GM21576 (cell line): ENCODE measurements at regions not wholly inside any gene's neighbourhood (a gene's known extent, or its start where the extent isn't known, plus 50 kb on each side); places are given as distances from the start of the nearest gene placed in this dataset.
"Not testable (repeated sequence)": the region's sequence is repeated elsewhere in the genome, so short reads cannot be mapped to it uniquely, and the experiment has no call there.

Experiments used
- ATAC-seq: cut with Tn5 transposase; IDR thresholded peaks from one replicate; pipeline ENCODE4 v1.9.1; 2021; ENCODE audit warnings: mild to moderate bottlenecking, moderate library complexity; ENCODE audit not compliant: unreplicated experiment

DNA sequence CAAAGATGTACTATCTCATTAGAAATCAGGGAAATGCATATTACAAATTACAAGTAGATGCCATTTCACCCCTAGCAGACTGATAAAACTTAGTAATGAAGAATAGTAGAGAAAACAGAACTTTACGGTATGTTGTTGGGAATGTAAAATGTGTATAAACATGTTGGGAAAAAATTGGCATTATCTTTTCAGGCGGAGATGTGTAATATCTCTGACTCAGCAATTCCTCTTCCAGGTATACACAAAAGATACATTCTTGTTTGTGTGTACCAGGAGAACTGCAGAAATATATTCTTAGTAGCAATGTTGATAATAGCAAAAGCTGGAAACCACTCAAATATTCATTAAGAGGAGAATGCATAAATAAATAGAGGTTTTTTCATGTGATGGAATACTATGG lies 204.5 kb downstream of the LPIN1 start:
- ATAC-seq: no peak

DNA sequence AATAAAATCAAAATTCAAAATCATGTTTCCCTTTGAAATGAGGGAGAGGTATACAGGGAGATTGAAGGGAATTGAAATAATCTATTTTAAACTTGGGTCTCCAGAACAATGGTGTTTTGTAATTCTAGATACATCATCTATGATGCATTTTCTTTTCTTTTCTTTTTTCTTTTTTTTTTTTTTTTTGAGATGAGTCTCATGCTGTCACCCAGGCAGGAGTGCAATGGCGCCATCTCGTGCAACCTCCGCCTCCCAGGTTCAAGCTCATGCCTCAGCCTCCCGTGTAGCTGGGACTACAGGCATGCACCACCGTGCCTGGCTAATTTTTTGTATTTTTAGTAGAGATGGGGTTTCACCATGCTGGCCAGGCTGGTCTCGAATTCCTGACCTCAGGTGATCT lies 205.1 kb downstream of the LPIN1 start:
- ATAC-seq: not testable (repeated sequence)

DNA sequence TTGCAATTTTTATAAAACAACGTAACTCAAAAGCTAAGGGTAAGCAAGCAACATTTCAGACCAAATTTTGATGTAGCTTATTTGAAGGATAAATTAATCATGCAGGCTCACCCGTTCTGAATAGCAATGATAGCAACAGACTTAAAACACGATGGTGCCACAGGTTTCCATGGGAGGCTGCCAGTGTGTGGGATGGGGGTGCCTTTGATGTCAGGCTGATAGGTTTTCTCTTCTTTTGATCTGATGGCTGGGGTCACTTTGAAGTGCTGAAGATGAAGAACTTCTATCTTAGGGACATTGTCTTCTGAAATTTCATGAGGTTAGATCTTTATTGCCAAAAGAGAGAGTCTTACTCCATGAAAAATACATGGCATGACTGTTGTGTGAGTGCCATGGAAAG lies 206.8 kb downstream of the LPIN1 start:
- no peak for ATAC-seq

DNA sequence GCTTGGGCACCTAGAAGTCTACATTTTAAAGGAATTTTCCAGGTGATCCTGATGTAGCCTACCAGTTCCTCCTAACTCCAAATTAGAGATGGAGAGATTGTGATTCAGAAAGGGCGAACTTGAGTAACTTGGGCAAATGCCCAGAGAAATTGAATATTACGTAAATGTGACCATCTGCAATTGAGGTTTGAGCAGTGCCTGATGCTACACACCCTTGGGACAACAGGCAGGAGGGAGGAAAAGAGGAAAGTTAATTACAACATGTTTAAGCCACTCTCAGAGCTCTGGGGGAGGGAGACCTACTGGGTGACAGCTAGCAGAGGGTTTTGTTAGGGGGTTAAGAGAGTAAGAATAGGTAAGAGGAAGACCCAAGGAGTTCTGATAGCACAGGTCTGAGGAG lies 208.9 kb downstream of the LPIN1 start:
- ATAC-seq: no peak

DNA sequence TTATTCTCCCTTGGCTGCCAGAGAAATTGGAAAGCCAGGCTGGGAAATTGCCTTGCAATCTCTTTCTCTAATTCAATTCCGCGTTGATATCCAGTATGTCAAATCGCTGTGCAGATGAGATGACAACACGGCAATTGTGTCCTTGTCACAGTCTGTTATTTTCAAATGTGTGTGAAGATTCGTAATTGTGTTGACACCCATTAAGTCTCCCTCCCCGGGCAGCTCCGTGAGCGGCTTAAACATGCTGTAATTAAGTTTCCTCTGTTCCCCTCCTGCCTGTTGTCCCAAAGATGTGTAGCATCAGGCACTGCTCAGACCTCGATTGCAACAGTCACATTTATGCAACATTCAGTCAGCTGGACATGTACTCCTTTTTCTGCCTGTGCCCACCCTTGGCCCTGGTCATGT lies 209.5 kb downstream of the LPIN1 start:
- ATAC-seq: no peak

DNA sequence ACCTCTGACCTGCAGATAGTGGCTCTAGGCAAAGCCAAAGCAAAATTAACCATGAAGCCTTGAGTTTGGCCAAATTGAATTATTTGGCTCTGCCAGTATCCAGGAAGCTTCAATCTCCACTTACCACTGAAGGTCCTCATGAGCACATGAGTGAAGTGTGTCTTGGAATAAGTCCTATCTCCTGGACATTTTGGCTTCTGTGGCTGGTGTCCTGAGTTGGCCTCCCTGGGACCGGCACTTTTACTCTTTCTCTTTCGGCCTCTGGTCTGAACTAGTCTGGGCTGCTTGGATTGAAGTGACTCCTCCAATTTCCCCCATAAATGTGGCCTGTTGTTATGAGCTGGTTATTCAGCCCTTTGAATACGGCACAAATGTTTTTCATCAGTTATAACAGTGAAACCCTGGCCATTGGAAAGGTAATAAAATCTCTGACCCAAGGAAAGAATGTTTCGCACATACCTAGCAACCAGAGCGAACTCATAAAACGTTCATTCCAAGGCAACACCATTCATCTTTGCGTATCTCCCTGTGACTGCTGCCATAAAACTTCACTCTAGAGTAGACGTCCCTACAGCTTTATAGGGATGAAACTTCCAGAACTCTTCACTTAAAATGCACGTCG lies 216.4 kb downstream of the LPIN1 start:
- ATAC-seq: no peak

DNA sequence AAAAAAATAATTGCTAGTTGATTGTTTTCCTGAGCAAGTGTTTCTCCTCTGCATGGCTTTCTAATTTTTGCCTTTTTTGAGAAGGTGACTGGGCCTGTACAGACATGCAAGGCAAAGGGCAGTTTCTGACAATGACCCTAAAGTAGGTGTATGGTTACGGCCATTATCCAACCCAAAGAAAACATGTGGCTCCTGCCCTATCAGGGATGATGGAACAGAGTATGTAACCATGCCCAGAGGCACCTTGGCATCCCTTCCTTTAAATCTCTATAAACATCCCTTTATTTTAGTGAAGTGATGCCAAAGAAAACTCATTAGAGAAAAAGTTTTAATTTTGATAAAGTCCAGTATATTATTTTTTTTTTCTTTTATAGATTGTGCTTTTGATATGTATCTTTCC lies 217.5 kb downstream of the LPIN1 start:
- ATAC-seq: no peak

DNA sequence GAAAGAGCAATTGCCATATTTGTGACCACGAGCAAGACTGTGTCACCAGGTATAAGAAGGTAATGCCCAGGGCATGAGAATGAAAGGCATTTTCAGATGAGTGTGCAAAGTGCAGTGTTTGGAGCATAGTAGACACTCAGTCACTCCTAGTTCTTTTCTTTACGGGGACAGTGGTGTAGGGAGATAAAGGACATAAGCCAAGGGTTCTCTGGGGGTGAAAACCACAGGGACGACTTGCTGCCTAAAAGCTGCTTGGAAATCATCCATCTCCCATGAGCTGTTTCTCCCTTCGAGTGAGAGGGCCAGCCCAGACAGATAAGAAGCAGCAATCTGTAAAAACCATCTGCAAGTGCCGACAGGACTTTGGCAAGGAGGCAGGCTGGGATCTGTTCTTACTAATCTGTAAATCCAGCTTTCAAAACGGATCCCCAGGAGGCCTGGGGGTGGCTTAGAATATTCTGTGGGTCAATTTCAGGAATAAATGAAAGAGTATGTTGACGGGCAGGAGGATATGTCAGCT lies 221.6 kb downstream of the LPIN1 start:
- ATAC-seq: no peak

DNA sequence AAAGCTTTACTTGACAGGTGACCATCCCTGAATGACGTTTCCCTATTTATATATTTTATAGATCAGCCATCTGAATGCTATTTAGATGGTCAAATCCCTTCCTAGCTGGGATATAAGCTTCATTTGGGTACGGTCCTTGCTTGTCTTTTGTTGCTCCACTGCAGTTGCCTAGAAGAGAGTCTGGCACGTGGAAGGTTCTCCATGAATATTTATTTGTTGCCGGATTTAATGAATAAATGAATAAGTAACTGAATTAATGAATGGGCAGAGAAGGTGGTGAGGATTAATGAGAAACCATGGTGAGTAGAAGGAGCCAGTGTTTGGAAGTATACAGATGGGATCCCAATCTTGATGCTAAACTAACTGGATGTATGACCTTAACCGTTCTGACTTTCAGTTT lies 222.1 kb downstream of the LPIN1 start:
- no peak for ATAC-seq

DNA sequence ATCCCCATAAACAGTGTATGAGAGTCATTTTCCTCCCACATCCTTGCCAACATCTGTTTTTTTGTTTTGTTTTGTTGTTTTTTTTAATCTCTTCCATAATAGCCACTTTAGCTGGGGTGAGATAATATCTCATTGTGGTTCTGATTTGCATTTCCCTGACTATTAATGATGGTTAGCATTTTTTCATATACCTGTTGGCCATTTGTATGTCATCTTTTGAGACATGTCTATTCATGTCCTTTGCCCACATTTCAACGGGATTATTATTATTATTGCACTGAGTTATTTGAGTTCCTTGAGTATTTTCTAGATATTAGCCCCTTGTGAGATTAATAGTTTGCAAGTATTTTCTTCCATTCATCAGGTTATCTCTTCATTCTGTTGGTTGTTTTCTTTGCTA lies 223.3 kb downstream of the LPIN1 start:
- ATAC-seq: no peak

DNA sequence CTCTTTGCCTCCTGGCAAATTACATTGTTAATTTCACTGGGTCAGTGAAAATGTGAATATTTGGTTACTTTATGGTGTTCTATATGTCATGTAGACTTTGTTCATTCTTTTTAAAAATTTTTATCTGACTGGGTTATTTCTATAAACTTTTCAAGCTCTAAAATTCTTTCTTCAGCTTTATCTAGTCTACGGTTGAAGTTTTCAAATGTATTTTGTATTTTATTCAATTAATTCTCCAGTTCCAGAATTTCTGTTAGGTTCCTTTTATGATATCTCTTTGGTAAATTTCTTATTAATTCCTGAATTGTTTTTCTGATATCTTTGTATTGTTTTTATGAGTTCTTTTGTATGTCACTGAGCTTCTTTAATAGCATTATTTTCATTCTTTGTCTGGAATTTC lies 228.1 kb downstream of the LPIN1 start:
- ATAC-seq: no peak

DNA sequence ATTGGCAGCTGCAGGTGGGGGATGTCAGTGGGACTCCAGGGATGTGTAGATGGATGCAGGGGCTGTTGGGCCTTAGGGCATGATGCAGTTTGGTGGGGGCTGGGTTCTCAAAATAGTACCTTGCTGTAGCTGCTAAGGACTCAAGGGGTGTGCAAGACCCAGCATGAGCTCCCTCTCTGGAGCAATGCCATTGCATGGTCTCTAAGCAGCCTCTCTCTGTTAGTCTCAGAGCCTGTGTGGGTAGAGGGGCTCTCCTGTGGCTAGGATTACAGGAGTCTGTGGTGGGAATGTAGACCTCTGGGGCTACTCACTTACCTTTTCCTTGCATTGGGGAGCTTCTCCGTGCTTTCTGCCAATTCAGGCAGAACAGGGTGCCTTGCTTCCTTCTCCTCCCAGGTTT lies 228.9 kb downstream of the LPIN1 start:
- no peak for ATAC-seq

DNA sequence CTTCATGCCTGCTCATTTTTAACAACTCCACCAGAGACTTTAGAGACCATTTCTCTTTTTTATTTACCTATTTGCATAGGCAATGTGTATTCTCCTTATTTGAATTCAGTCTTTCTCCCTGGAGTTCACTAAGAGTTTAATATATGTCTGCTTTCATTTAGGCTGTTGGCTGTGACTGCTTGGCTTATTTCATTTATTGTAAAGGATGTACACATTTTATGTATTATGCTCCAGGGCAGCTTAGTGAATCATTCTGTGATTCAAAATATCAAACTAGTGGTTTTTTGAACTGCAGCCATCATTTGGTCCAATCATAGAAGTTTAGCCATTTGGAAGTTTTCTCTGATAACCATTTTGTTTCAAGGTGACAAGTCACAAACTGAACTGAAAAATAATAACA lies 229.6 kb downstream of the LPIN1 start:
- no peak for ATAC-seq

DNA sequence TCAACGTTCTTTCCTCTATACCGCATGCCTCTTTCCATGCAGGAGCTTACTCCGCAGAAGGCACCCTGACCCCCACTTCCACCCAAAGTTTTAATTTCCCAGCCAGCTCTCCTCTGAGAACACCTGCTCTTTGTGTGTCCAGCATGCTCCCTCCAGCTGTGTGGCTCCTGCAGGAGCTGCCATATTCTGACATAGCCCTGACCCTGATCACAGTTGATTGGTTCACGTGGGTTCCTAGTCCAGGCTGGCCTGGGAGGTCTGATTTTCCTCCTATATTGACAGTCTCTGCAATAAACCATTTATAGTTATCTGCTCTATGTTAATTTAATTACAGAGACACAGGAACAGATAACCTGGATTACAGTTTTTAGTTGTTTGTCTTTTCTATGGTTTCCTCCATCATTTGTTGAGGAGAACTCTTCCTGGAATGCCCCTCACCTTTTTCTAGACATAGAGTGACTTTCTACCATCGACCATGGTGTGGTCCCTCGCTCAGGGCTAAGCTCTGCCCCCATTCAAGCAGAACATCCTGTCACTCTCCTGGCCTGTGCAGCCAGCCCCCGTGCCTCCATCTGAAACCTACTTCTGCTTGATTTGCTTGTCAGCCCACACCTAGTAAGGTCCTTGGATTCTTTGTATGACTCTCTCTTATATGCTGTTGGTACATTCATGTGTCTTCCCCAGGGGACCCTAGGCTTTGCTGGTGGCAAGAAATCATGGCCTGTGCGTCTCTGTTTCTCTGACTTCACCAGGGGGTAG lies 231.5 kb downstream of the LPIN1 start:
- ATAC-seq: peak; percentile 58

DNA sequence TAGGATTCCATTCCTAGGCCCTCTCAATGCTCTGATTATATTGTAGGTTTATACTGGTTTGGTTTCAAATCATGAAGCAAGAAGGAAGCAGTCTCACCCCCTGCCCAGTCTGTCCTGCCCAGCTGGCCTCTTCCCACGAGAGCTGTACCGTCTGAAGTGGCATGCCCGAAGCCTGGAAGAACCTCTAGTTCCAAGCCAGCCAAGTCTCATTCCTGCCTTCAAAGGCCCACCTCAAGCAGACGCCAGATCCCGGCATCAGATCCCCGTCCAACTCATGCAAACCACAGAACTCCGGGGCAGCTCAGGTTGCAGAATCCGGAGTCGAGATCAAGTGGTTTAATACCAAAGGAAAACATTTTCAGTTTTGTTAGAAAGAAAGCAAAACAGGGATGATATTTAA lies 234.4 kb downstream of the LPIN1 start:
- ATAC-seq: no peak

DNA sequence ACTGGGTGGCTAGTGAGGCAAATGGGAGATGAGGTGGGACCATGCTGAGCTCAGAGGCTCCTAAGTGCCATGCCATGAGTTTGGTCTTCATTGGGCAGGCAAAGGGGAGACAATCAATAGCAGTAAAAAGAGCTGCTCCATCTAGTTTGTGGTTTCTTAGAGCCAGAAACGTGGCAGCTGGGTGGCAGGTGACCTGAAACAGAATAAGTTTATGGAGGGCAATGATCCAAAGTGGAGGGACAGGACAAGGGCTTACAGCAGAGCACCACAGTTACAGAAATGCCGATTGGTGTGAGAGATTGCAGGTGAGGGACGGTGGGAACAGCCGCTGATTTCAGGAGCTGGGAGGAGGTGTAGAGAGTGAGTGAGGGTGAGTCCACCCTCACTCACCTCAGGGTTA lies 237.0 kb downstream of the LPIN1 start:
- ATAC-seq: no peak

DNA sequence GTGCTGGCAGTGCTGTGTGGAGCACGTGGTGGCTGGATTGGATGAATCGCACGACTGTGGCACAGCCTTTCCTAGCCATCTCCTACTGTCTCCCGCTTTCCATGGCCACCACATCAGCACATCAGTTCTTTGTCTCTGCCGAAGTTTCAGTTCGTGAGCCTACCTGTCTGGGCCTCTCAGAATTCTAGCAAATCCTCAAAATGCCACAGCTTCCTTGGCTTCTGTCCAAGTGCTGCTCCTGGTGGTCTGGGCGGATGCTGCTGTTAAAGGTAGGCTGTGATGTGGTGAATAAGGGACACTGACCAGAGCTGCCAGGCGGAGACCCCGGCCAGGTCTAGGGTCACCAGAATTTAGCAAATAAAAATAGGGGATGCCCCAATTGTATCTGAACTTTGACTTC lies 237.4 kb downstream of the LPIN1 start:
- ATAC-seq: no peak

DNA sequence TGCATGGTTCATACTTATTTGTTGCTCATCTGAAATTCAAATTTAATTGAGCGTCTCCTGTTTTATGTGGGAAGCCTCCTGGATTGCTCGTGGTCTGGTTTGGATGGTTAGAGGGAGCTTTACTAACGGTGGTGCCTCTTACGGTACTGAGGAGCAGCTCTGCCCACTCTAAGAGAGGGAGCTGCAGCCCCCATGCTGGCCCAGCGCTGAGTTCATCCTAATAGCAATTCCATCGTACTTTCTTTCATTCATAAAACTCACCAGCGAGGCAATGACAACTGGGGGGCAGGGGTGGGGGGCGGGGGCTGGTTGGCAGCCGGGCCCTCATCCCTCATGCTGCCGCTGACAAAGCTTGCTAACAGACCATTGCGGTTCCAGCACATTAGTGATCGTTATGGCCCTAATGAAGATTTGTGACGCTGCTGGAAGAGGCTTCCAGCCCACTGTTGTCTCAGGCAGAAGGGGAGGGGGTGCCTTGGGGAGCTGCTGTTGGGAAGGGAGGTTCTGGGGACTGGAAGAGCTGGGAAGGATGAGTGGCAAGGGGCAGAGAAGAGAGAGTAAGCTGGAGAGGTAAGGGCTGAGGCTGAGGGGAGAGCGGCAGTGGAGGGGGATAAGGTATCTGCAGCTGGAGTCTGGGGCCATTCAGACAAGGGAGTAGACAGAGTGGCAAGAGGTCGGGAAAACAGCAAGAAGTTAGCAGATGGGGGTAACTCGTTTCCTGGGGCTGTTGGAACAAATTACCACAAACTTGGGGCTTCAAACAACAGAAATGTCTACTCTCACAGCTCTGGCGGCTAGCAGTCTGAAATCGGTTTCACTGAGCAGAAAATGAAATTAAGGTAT lies 238.1 kb downstream of the LPIN1 start:
- no peak for ATAC-seq

DNA sequence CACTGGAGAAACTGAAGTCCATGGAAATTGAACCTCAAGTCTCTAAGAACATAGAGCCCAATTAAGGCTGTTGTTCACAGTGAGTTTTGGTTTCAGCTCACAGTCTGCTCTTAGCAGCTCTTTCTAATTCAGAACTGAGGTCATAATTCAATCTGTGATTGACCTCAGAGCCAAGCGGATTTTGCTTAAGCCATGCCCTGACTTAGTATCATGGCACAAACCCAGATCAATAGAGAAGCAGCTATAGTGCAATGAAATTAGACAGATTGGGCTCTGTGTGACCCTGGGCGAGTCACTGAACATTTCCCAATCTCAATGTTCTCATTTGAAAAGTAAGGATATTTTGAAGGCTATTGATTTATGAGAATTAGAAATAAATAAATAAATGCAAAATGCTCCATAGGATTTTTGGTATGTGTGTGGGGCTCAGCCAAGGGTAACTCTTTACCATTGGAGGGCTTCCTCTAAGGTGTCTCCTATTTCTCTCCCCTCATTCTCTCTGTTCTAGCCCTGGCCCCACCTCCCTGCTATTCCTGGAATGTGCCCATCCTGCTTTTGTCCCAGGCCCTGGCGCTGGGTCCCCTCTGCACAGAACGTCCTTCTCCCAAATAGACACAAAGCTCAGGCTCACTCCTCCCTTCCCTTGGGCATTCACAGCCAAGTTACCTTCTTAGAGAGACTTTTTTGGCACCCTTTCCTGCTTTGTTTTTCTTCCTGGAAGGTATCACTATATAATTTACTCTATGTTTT lies 239.6 kb downstream of the LPIN1 start:
- no peak for ATAC-seq

DNA sequence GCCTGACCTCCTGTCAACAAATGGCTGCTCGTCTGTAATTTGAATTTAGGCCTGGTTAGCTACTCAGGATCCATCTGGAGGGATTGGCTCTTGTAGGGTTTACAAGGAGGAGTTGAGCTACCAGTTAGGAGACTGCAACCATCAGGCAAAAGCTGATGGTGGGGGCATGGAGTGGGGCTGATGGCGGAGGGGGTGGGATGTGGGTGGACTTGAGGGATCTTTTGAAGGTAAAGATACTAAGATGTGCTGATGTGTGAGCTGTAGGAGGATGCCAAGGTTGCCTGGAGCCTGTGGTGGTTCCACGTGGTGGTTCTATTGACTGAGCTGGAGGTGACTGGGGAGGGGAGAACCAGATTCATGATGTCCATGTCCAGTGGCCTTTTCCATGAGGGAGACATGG lies 240.7 kb downstream of the LPIN1 start:
- no peak for ATAC-seq
